ENCODE measurements at regions not wholly inside any gene's neighbourhood (a gene's known extent, or its start where the extent isn't known, plus 50 kb on each side); places are given as distances from the start of the nearest gene placed in this dataset.

- POLR2A ChIA-PET: no interaction called here
- H3K27me3 Mint-ChIP-seq: no peaks in the 10 kb centered on the region
- CTCF ChIA-PET: no interaction called here
- H3K9me3 Mint-ChIP-seq: no peaks in the 10 kb centered on the region
- peaks cover 6% of the 10 kb centered on the region for H3K4me1 Mint-ChIP-seq
- no peak overlapping the region for H3K4me3 Mint-ChIP-seq
- intact Hi-C loops (cut with micrococcal nuclease): no loop called here
- no peaks in the 10 kb centered on the region for H3K36me3 Mint-ChIP-seq (ENCODE audit: low read depth)
- no peak for TF ChIP-seq CTCF (IDR thresholded peaks at IDR 0.05)
- ATAC-seq (ENCODE audit: low read depth) (no peak), DNase-seq (no peak)
- no peak overlapping the region for H3K27ac Mint-ChIP-seq
Observed at GRCh38 chr2:145729481-145729880, 1209.6 kb upstream of the ZEB2 start.

- Mint-ChIP-seq H3K9me3 (no peaks in the 10 kb centered on the region), H3K4me3 (no peak overlapping the region), H3K4me1 (peaks cover 11% of the 10 kb centered on the region), H3K27ac (no peak overlapping the region), H3K27me3 (no peaks in the 10 kb centered on the region), H3K36me3 (ENCODE audit: low read depth) (no peaks in the 10 kb centered on the region)
- POLR2A ChIA-PET: no interaction called here
- intact Hi-C loops (cut with micrococcal nuclease): no loop called here
- TF ChIP-seq CTCF (IDR thresholded peaks at IDR 0.05): no peak
- CTCF ChIA-PET: no interaction called here
- DNase-seq (no peak), ATAC-seq (ENCODE audit: low read depth) (no peak)
Observed at GRCh38 chr2:145728511-145728910, 1208.6 kb upstream of the ZEB2 start.

GRCh38 chr2:145725876-145726275 lies 1206.0 kb upstream of the ZEB2 start:
- no peak for TF ChIP-seq CTCF (IDR thresholded peaks at IDR 0.05)
- DNase-seq (no peak), ATAC-seq (ENCODE audit: low read depth) (no peak)
- H3K27me3 Mint-ChIP-seq: no peaks in the 10 kb centered on the region
- H3K27ac Mint-ChIP-seq: no peak overlapping the region
- ChIA-PET CTCF (no interaction called here), POLR2A (no interaction called here)
- H3K9me3 Mint-ChIP-seq: peaks cover 2% of the 10 kb centered on the region
- no peaks in the 10 kb centered on the region for H3K36me3 Mint-ChIP-seq (ENCODE audit: low read depth)
- peaks cover 14% of the 10 kb centered on the region for H3K4me1 Mint-ChIP-seq
- H3K4me3 Mint-ChIP-seq: no peak overlapping the region
- intact Hi-C loops (cut with micrococcal nuclease): loop anchor here (2.0 kb wide), 1 partner anchor 13 kb away; no protein-coding TSS in a partner anchor

GRCh38 chr2:145724311-145724898 lies 1204.5 kb upstream of the ZEB2 start:
- no peaks in the 10 kb centered on the region for H3K27me3 Mint-ChIP-seq
- intact Hi-C loops (cut with micrococcal nuclease): loop anchor here (2.0 kb wide), 1 partner anchor 14 kb away; no protein-coding TSS in a partner anchor
- ATAC-seq (ENCODE audit: low read depth) (no peak), DNase-seq (no peak)
- CTCF ChIA-PET: no interaction called here
- TF ChIP-seq CTCF (IDR thresholded peaks at IDR 0.05): no peak
- POLR2A ChIA-PET: no interaction called here
- H3K4me3 Mint-ChIP-seq: no peak overlapping the region
- no peak overlapping the region for H3K27ac Mint-ChIP-seq
- peaks cover 14% of the 10 kb centered on the region for H3K4me1 Mint-ChIP-seq
- H3K9me3 Mint-ChIP-seq: peaks cover 2% of the 10 kb centered on the region
- no peaks in the 10 kb centered on the region for H3K36me3 Mint-ChIP-seq (ENCODE audit: low read depth)

- TF ChIP-seq CTCF (IDR thresholded peaks at IDR 0.05): no peak
- Mint-ChIP-seq H3K36me3 (ENCODE audit: low read depth) (no peaks in the 10 kb centered on the region), H3K4me1 (peaks cover 14% of the 10 kb centered on the region), H3K4me3 (peak overlapping the region; percentile 40), H3K27me3 (no peaks in the 10 kb centered on the region), H3K27ac (peak overlapping the region; percentile 11), H3K9me3 (peaks cover 2% of the 10 kb centered on the region)
- DNase-seq: no peak
- no peak for ATAC-seq (ENCODE audit: low read depth)
- ChIA-PET CTCF (no interaction called here), POLR2A (no interaction called here)
- intact Hi-C loops (cut with micrococcal nuclease): loop anchor here (2.0 kb wide), 1 partner anchor 15 kb away; no protein-coding TSS in a partner anchor
Observed at GRCh38 chr2:145723872-145724271, 1204.0 kb upstream of the ZEB2 start.
